ENCODE measurements at regions not wholly inside any gene's neighbourhood (a gene's known extent, or its start where the extent isn't known, plus 50 kb on each side); places are given as distances from the start of the nearest gene placed in this dataset.

DNA sequence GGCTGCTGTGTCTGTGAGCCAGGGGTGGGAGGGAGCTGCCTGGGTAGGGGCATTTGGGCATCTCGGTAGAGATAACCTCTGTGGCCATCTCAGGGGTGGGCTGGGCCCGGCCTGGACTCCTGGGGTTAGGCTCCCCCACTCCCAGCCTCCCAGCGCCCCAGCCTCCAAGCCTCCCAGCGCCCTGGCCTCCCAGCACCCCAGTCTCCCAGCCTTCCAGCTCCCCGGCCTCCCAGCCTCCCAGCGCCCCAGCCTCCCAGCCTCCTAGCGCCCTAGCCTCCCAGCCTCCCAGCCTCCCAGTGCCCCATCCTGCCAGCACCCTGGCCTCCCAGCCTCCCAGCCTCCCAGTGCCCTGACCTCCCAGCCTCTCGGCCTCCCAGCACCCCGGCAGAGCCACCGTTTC lies 85.1 kb upstream of the TTC34 start:
- BruUV-seq (replicated peaks), result no TSS peak
- Histone ChIP-seq H4K91ac (ENCODE audit: insufficient read depth, low read depth, low read length) (no peak overlapping the region), H3K4ac (ENCODE audit: low read depth, low read length) (no peak overlapping the region), H4K8ac (ENCODE audit: low read depth in 2 of 2, low read length in 2 of 2) (no peak overlapping the region), H2BK120ac (ENCODE audit: low read depth, low read length) (no peak overlapping the region), H4K5ac (ENCODE audit: low read depth, low read length) (no peak overlapping the region), H2AK9ac (replicated peaks; ENCODE audit: low read depth, low read length, poor library complexity) (no peak overlapping the region), H3K18ac (ENCODE audit: low read depth, low read length) (no peak overlapping the region), H3K27ac (ENCODE audit: insufficient read depth, low read length) (no peak overlapping the region), H3K56ac (ENCODE audit: extremely low read depth, insufficient read depth, low read length) (no peak overlapping the region), H4K20me1 (ENCODE audit: insufficient read depth, low read length) (no peaks in the 10 kb centered on the region), H2AK5ac (ENCODE audit: low read depth, low read length) (no peak overlapping the region), H3K23ac (ENCODE audit: low read depth, low read length) (no peak overlapping the region), H3K9me1 (ENCODE audit: insufficient read depth, low read length) (no peaks in the 10 kb centered on the region), H2BK15ac (ENCODE audit: low read depth, low read length) (no peak overlapping the region), H3K36me3 (ENCODE audit: control insufficient read depth, insufficient read depth, low read length) (no peaks in the 10 kb centered on the region), H3K9ac (ENCODE audit: low read depth, low read length) (no peak overlapping the region), H3K27me3 (ENCODE audit: control insufficient read depth, insufficient read depth, low read length) (no peaks in the 10 kb centered on the region), H2AFZ (replicated peaks; ENCODE audit: low read length, poor library complexity) (no peak overlapping the region), H3K4me3 (ENCODE audit: insufficient read depth, low read depth, low read length) (no peak overlapping the region), H3K79me1 (ENCODE audit: low read depth in 1 of 2, low read length in 2 of 2) (no peaks in the 10 kb centered on the region), H3K14ac (replicated peaks; ENCODE audit: low read depth, low read length) (no peak overlapping the region), H3K9me3 (ENCODE audit: control insufficient read depth, insufficient read depth, low read length) (peaks cover 66% of the 10 kb centered on the region), H2BK5ac (ENCODE audit: low read depth, low read length, poor library complexity, severe bottlenecking) (no peak overlapping the region), H3K4me2 (ENCODE audit: low read depth, low read length) (no peak overlapping the region), H2BK20ac (ENCODE audit: low read depth, low read length) (no peak overlapping the region), H3K4me1 (ENCODE audit: control insufficient read depth, insufficient read depth, low read length) (no peaks in the 10 kb centered on the region)
- dilution Hi-C loops (cut with HindIII; ENCODE audit: low sequenced_read_pairs, unreplicated experiment), result no loop called here
- 54% methylated on average over 3 of the region's 10 CpGs; no CpG with 5 or more reads in 1 of the 2 experiments for WGBS, 2 experiments (ENCODE audit: extremely low coverage in 2 of 2, insufficient read length in 1 of 2)
- DNase-seq, result no peak
- in situ Hi-C loops (cut with MboI; ENCODE audit: low sequenced_read_pairs), result no loop called here
- POLR2A ChIA-PET (ENCODE audit: unreplicated experiment), result no interaction called here
- CTCF ChIA-PET, result no interaction called here
- ATAC-seq (ENCODE audit: low read depth), result no peak
- TF ChIP-seq RCOR1 (IDR thresholded peaks at IDR 0.05; ENCODE audit: insufficient replicate concordance, low read length) (no peak), NFE2L2 (IDR thresholded peaks at IDR 0.05; ENCODE audit: low read depth, low read length) (no peak), RAD21 (IDR thresholded peaks at IDR 0.05; ENCODE audit: low read length) (no peak), CHD1 (IDR thresholded peaks at IDR 0.05; ENCODE audit: low read depth, low read length) (no peak), CEBPB (IDR thresholded peaks at IDR 0.05; ENCODE audit: low read depth, low read length) (no peak)
- TF ChIP-seq, protein P1, sequence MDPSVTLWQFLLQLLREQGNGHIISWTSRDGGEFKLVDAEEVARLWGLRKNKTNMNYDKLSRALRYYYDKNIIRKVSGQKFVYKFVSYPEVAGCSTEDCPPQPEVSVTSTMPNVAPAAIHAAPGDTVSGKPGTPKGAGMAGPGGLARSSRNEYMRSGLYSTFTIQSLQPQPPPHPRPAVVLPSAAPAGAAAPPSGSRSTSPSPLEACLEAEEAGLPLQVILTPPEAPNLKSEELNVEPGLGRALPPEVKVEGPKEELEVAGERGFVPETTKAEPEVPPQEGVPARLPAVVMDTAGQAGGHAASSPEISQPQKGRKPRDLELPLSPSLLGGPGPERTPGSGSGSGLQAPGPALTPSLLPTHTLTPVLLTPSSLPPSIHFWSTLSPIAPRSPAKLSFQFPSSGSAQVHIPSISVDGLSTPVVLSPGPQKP (IDR thresholded peaks at IDR 0.05; ENCODE audit: borderline replicate concordance, low read depth, low read length), result no peak
- TF ChIP-seq, protein P2, sequence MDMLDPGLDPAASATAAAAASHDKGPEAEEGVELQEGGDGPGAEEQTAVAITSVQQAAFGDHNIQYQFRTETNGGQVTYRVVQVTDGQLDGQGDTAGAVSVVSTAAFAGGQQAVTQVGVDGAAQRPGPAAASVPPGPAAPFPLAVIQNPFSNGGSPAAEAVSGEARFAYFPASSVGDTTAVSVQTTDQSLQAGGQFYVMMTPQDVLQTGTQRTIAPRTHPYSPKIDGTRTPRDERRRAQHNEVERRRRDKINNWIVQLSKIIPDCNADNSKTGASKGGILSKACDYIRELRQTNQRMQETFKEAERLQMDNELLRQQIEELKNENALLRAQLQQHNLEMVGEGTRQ (IDR thresholded peaks at IDR 0.05; ENCODE audit: low read depth, low read length), result no peak
- intact Hi-C loops (cut with micrococcal nuclease), result no loop called here

All from IMR-90 (cell line).